HG03280 (cell line): ENCODE measurements at regions not wholly inside any gene's neighbourhood (a gene's known extent, or its start where the extent isn't known, plus 50 kb on each side); places are given as distances from the start of the nearest gene placed in this dataset.
"Not testable (repeated sequence)": the region's sequence is repeated elsewhere in the genome, so short reads cannot be mapped to it uniquely, and the experiment has no call there.

ENCODE experiments used
- ATAC-seq: cut with Tn5 transposase; IDR thresholded peaks from one replicate; pipeline ENCODE4 v1.9.1; 2021; ENCODE audit warnings: mild to moderate bottlenecking, moderate library complexity; ENCODE audit not compliant: unreplicated experiment

DNA sequence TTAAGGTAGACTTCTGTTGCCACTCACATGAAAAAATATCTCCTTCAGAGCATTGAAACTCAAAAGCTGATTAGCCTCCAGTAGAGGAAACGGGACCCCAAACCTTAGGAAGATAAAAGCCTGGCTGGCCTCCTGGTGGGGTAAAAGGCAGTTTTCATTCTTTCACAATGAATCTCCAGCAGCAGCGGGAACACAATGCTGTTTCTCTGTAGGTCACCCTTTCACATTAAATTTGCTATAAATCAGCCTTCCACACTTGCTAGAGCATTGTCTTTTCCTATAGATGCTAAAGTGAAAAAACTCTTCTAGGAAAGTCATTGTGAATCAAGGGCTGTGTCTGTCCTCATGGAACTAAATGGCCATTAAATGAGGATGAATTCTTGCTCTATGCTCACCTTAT, 207.3 kb upstream of the MAGEB2 start:
- ATAC-seq, result no peak

DNA sequence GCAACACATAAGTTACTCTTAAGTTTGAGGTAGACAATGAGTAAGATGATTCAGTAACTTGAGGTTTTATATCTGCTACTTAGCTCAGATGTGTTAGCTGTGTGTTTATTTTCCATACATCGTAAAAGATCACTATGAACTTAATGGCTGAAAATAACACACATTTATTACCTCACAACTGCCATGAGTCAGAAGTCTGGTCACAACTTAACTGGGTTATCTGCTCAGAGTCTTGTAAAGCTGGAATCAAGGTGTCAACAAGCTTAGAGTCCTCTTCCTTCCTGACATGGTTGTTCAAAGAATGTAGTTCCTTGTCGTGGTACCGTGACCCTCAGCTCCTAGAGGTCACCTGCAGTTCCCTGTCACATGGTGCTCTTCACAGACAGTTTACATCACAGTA, 204.9 kb upstream of the MAGEB2 start:
- no peak for ATAC-seq

DNA sequence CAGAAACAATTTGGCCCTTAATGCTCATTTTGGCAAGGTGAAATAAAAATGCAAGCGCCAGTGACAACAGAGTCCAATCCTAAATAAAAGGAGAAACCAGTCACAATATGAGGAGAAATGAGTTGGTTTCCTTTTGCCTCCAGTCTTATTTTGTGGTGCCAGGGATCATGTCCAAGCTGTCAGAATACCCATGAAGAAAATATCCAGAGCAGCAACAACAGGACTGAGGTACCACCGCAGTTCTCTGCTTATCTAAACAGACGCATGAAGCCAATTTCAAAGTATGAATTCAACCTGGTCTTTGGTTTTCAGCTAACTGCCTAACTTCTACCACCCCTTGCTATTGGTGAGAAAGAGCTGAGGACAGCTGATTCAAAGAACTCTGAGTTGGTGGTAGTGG, 199.9 kb upstream of the MAGEB2 start:
- ATAC-seq, result no peak

DNA sequence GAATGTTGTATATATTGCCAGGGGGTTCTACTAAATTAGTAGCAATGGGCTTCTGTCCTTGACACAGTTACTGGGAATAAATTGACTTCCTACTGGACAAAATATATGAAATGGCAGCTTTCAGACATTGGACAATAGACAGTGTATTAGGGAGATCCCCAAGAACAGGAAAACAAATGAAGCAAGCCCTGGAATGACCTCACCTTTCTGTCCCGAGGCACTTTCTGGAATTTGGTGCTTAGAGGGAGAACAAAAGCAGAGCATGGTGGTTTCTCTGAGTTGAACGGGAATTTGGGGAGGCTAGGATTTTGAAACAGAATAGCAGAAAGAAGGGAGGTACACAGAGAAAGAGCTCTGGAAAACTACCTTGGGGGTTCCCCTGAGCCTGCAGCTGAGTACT, 187.7 kb upstream of the MAGEB2 start:
- no peak for ATAC-seq

DNA sequence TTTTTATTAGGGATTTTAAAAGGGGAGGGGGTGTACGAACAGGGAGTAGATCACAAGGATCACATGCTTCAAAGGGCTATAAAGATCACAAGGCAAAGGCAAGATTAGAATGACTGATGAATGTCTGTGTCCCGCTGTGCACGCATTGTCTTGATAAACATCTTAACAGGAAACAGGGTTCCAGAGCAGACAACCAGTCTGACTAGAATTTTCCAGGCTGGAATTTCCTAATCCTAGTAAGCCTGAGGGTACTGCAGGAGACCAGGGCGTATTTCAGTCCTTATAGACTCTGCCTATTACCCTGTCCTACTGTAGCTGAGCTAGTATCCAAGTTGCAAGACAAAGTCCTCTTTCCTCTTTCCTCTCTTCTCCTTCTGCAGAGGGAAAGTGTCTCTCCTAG, 179.0 kb upstream of the MAGEB2 start:
- ATAC-seq, result not testable (repeated sequence)

DNA sequence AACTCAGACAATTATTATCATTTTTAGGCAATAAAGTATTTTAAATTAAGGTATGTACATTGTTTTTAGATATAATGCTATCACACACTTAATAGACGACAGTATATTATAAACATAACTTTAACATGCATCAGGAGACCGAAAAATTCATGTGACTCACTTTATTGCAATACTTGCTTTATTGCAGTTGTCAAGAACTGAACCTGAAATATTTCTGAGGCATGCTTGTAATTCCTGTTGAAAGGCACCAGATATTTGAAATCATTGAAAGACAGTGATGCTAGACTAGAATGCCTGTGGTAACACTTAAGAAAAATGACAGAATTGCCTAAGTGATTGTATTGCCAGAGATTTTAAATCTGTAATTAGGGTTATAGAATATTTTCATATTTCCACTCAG, 175.6 kb upstream of the MAGEB2 start:
- no peak for ATAC-seq

DNA sequence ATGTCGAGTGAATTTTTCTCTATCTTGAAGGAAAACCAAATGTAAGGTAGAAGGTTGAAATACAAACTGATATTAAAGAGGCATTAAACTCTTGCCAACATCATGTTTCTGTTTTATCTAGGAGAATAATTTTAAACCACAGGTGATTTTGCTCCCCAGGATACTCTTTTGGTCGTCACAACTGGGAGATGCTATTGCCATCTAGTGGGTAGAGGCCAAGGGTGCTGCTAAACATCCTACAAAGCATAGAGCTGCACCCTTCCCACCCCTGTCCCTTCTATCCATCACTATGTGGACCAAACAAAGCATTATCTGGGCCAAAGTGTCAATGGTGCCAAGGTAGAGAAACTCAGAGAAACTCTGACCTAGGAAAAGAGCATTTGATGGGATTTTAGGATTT, 154.6 kb upstream of the MAGEB2 start:
- ATAC-seq, result no peak

DNA sequence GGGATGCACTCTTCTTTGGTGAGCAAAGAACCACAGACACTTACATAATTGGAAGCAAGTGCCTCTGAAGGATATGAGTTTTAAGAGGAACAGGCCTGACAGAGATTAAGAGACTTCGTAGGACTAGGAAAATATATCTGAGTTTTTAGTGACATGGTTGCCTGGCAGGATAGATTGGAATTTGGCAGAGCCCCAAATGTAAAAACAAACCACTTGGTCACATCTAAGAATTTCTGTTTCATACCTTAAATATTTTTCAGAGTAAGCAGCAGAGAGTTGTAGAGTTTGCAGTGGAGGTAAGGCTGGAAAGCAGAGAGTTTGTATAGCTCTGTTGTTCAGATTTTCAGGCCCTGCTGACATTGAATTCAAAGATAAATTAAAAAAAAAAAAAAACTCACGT, 150.1 kb upstream of the MAGEB2 start:
- no peak for ATAC-seq

DNA sequence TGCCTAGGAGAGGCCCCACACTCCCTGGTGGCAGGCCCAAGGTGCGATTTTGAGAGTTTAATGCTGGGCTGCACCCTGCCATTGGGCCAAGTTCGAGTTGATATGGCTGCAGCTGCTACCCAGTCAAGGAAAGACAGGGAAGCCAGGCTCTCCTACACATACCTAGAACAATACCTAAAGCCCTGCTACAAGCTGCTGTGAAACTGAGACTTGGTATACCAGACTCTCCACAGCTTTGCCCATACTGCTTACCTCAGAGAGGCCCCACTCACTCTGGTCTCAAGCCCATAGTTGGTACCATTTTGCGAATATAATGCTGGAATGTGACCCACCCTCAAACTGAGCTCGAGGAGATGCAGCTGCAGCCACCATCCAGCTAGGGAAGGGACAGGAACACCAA, 147.7 kb upstream of the MAGEB2 start:
- no peak for ATAC-seq

DNA sequence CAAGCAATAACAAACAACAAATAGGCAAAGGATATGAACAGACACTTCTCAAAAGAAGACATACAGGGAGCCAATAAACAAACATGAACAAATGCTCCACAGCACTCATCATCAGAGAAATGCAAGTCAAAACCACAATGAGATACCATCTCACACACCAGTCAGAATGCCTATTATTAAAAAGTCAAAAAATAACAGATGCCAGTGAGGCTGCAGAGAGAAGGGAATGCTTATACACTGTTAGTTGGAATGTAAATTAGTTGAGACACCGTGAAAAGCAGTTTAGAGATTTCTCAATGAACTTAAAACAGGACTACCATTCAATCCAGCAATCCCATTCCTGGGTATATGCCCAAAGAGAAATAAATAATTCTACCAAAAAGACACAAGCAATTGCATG, 129.8 kb upstream of the MAGEB2 start:
- no peak for ATAC-seq

DNA sequence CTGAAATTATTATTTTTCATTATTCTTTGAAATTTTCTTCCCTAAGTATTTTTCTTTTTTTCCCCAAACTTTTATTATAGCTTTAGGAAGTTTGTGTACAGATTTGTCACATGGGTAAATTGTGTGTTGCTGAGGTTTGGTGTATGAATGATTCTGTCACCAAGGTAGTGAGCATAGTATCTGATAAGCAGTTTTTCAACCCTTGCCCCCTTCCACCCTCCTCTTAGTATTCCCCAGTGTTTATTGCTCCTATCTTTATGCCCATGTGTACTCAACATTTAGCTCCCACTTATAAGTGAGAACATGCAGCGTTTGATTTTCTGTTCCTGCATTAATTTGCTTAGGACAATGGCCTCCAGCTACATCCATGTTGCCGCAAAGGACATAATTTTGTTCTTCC, 103.9 kb upstream of the MAGEB2 start:
- no peak for ATAC-seq

DNA sequence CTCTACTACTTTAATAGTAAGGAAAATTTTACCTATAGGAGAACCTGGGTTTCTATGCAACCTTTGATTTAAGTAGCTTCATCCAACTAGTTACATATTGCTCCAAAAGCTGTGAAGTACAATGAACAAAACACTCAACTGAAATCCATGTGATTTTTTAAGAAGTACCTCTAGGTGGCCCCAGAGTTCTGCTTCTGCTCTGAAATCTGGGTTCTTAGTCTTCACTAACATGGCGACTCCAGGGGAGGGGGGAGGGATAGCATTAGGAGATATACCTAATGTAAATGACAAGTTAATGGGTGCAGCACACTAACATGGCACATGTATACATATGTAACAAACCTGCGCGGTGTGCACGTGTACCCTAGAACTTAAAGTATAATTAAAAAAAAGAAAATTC, 73.4 kb upstream of the MAGEB2 start:
- peak; percentile 87 for ATAC-seq

DNA sequence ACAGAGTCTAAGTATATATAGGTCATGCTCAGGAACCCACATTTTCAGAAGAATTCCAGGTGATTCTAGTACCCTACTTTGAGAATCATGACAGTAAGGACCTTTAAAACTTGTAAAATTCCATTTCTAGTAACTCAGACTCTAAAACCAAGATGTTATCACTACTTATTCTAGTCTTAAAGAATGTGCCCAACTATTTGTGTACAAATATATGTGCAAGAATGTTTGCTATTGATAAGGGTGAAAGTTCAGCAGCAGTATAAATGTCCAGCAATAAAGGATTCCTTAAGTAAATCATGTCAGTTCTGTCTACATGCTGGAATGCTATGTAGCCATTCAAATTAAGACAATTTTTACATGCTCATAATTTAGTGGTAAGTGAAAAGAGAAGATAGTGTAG, 71.1 kb upstream of the MAGEB2 start:
- no peak for ATAC-seq

DNA sequence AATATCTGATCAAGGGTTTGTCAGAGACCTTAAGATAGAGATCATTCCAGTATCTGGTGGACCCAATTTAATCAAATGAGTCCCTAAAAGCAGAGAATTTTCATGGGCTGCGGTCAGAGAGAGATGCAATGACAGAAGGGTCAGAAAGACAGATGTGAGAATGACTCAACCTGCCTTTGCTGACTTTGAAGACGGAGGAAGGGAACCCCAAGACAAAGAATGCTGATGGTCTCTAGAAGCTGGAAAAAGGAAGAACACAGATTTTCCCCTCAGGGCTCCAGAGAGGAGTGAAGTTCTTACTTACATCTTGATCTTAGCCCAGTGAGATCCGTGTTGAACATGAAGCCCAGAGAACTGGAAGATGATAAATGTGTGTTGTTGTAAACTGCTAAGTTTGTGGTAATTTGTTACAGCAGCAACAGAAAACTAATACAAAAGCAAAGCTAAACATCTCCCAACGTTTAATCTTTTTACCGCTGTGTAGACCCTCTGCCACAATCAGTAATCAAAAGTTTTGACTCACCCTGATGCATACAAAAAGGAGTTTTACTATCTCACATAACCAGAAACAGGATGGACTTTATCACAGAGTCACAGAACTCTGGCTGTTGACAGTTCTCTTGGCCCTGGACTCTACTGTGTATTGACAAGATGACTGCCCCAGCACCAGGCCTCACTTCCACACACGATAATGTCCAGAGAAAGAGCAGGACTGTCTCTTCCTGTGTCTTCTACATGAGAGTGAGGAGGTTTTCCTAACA, 70.2 kb upstream of the MAGEB2 start:
- ATAC-seq, result no peak

DNA sequence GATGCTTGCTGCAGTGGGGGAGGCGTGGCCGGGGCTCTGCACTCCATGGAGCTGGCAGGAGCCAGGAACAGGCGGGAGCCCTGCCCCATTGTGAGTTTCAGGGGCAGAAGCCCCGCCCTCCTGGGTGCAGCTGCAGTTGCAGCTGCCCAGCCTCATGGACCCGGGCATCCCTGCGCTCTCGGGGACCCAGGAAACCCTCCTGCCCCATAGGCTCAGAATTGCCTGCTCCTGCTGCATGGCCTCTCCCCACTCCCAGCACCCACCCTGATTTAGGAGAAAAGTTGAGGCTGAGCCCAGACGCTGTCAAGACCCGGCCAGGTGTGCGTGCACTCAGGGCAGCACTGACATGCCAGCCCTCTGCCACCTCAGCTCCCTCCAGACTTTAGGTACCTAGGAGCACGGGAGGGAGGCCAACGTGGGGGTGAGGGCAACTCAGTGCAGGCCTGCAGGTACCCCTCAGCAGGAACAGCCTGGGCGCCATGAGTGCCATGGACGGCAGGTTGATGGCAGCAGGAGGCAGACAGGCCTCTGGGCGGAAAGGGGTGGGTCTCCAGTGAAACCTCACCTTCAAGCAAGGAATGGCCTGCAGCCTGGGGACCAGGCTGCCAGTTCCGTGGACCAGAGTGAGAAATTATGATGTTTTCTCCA, 67.2 kb upstream of the MAGEB2 start:
- no peak for ATAC-seq

DNA sequence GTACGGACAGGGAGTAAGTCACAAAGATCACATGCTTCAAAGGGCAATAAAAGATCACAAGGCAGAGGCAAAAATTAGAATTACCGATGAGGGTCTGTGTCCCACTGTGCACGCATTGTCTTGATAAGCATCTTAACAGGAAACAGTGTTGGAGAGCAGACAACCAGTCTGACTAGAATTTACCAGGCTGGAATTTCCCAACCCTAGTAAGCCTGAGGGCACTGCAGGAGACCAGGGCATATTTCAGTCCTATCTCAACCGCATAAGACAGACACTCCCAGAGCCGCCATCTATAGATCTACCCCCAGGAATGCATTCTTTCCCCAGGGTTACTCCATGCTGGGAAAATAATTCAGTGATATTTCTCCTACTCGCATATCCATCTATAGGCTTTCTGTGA, 66.2 kb upstream of the MAGEB2 start:
- ATAC-seq, result not testable (repeated sequence)

DNA sequence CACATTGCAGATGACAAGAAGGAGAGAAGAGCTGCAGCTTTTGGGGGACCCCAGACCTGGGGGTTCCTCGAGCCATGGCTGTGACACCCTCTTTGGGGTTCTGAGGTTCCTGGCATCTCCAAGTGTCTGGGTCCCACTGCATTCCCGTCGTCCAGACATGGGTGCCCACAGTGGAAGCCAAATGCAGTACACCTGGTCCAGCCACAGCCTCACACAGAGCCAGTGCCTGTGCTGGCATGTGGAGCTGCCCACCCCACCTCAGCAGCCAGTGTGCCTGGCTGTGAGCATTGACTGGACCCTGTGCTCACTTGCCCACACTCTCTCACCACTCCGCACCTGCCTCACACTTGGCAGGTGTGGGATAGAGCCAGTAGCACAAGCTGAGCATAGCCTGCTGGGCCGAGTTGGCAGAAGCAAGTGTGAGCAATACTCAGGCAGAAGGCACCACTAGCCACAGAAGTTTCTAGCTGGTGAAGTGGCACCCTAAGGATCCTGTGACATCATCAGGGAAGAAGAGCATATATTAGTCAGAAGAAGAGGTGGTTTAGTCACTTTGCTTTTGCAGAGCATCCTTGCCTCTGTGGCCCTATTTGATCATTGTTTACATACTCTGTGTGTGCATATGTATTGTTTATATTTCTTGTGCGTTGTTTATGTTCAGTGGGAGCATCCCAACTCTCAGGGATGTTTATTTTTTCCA, 65.0 kb upstream of the MAGEB2 start:
- no peak for ATAC-seq

DNA sequence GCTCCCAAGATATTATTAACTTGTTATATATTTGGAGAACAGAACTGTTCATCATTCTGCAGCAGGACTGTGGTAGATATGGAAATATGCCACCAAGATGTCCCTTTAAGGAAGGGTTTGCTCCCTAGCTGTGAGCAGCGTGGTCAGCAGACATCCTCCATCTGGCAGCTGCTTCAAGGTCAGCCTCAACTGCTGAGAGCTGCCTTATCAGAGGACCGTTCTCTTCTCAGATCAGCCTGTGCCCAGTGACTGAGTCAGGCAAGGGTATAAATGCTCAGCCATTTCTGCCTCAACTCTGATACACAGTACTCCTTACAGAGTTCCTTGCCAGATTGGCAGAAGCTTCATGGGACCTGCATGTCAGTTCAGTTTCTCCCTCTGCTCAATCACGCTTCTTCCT, 63.4 kb upstream of the MAGEB2 start:
- no peak for ATAC-seq

DNA sequence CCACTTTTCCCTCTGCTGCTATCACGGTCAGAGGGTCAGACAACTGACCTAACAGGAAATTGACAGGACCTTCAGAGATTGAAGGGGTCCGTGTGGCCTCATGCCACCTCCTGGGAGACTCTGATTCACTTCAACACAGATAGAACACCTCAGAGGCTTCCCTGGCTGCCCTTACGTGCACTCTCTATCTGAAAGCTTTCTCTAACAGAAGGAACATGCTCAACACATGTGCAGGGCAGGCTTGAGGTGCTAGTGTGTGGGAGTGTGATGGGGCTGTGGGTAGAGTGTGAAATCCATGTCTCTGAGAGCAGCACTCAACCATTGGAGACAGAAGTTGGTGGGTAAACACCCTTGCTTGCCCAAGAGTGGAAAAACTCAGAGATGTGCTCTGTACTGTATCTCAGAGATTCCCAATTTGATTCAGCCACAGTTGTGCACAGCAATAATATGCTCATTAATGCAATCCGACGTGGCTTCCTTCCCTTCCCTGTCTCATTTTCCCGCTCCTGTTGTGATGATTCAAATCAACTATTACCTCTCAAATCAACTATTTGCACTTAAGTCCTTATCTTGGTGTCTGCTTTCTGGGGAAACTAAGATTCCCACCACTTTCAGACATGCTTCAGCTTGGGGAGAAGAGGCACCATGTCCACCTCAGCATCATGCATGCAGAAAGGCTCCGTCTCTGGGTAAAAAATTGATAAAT, 62.0 kb upstream of the MAGEB2 start:
- ATAC-seq, result no peak

DNA sequence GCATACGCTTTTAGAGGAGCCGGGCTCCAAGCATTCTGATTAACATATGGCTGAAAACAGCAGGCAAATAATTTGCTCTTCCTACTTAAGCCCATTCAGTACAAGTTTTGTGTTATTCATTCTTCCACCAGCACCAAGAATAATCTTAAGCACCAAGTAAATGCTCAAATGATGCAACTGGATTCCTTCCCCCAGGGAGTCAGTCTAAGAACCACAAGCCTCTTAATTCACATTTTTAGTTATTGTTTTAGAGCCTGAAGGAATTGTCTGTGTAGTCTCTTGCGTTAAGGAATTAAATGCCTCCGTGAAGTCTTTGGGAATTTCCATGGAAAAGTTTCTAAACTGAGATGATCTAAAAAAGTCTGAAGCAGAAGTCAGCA, 61.5 kb upstream of the MAGEB2 start:
- no peak for ATAC-seq

DNA sequence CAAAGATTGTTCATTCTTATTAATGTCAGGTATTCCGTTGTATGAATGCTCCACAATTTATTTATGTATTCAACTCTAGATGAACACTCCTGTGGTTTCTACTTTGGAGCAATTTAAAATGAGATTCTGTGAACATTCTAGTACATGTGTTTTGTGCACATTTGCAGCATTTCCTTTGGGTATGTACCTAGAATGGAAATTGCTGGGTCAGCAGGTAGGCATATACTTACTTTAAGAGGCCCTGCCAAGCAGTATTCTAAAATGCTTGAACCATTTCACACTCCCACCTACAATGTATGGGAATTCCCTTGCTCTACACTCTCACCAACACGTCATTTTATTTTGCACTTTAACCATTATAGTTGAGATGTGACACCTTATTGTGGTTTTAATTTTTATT, 59.4 kb upstream of the MAGEB2 start:
- no peak for ATAC-seq
